ENCODE measurements at regions not wholly inside any gene's neighbourhood (a gene's known extent, or its start where the extent isn't known, plus 50 kb on each side); places are given as distances from the start of the nearest gene placed in this dataset.

- TF ChIP-seq, protein P1, sequence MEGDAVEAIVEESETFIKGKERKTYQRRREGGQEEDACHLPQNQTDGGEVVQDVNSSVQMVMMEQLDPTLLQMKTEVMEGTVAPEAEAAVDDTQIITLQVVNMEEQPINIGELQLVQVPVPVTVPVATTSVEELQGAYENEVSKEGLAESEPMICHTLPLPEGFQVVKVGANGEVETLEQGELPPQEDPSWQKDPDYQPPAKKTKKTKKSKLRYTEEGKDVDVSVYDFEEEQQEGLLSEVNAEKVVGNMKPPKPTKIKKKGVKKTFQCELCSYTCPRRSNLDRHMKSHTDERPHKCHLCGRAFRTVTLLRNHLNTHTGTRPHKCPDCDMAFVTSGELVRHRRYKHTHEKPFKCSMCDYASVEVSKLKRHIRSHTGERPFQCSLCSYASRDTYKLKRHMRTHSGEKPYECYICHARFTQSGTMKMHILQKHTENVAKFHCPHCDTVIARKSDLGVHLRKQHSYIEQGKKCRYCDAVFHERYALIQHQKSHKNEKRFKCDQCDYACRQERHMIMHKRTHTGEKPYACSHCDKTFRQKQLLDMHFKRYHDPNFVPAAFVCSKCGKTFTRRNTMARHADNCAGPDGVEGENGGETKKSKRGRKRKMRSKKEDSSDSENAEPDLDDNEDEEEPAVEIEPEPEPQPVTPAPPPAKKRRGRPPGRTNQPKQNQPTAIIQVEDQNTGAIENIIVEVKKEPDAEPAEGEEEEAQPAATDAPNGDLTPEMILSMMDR (IDR thresholded peaks at IDR 0.05) = no peak
- TF ChIP-seq POLR2A (IDR thresholded peaks at IDR 0.05; ENCODE audit: low read depth) (no peak), POLR2AphosphoS5 (IDR thresholded peaks at IDR 0.05) (no peak)
These were observed 82.0 kb upstream of the JAK1 start for GRCh38 chr1:65048335-65048734.
